ENCODE measurements at regions not wholly inside any gene's neighbourhood (a gene's known extent, or its start where the extent isn't known, plus 50 kb on each side); places are given as distances from the start of the nearest gene placed in this dataset.

DNA sequence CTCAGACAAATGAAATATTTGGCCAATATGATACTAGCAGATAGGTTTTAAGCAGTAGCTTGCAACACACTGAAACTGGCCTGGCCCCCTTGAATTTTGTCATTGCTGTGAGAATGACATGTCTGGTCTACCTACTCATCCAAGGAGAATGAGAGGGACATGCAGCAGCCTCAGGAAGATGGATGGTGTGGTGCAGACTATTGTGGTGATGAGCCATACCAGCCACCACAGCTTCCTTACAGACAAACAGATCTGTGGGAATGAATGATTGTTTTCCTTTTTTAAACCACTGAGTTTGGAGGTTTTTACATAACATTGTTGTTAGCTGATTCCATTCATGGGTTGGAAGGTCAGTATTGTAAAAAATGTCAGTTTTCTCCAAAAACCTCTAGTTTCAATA is 133.7 kb upstream of the POU1F1 start:
- no peak for TF ChIP-seq CTCF (IDR thresholded peaks at IDR 0.05; ENCODE audit: low read depth, low read length, missing input control)
- TF ChIP-seq, protein P1, sequence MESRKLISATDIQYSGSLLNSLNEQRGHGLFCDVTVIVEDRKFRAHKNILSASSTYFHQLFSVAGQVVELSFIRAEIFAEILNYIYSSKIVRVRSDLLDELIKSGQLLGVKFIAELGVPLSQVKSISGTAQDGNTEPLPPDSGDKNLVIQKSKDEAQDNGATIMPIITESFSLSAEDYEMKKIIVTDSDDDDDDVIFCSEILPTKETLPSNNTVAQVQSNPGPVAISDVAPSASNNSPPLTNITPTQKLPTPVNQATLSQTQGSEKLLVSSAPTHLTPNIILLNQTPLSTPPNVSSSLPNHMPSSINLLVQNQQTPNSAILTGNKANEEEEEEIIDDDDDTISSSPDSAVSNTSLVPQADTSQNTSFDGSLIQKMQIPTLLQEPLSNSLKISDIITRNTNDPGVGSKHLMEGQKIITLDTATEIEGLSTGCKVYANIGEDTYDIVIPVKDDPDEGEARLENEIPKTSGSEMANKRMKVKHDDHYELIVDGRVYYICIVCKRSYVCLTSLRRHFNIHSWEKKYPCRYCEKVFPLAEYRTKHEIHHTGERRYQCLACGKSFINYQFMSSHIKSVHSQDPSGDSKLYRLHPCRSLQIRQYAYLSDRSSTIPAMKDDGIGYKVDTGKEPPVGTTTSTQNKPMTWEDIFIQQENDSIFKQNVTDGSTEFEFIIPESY (IDR thresholded peaks at IDR 0.05): no peak
- TF ChIP-seq, protein P2, sequence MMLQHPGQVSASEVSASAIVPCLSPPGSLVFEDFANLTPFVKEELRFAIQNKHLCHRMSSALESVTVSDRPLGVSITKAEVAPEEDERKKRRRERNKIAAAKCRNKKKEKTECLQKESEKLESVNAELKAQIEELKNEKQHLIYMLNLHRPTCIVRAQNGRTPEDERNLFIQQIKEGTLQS (IDR thresholded peaks at IDR 0.05): no peak
- TF ChIP-seq JUND (IDR thresholded peaks at IDR 0.05): no peak
- no peak for TF ChIP-seq REST (IDR thresholded peaks at IDR 0.05)
- no peak for TF ChIP-seq GABPA (IDR thresholded peaks at IDR 0.05 in 1 of 2, conservative IDR thresholded peaks at IDR 0.05 in 1 of 2)
- no peak for TF ChIP-seq EGR1 (IDR thresholded peaks at IDR 0.05; ENCODE audit: low read depth in 2 of 2)
- TF ChIP-seq HNF4A (conservative IDR thresholded peaks at IDR 0.05): no peak
- TF ChIP-seq MAX (IDR thresholded peaks at IDR 0.05): no peak
- TF ChIP-seq SP1 (IDR thresholded peaks at IDR 0.05): no peak
- no peak for TF ChIP-seq RXRA (IDR thresholded peaks at IDR 0.05)
- TF ChIP-seq TAF1 (conservative IDR thresholded peaks at IDR 0.05): no peak

Measured in liver (tissue), 3 donors.